HepG2 (cell line): ENCODE measurements at regions not wholly inside any gene's neighbourhood (a gene's known extent, or its start where the extent isn't known, plus 50 kb on each side); places are given as distances from the start of the nearest gene placed in this dataset.
A peak's percentile ranks its signal among the peaks of the same experiment; 100 is the strongest.

Source experiments
- ATAC-seq: fragments of 200-7000 bp; cut with Tn5 transposase; 3 replicates; pipeline ENCODE4 v1.9.1; 2020; ENCODE audit warnings: mild to moderate bottlenecking, moderate library complexity
- BruUV-seq: library from RNA; stranded (reverse); fragments of 400-500 nt; replicated peaks from 2 replicates; lab custom pipeline; 2021; lab: Mats Ljungman, UMichigan
- CTCF ChIA-PET: fragments of 300-600 bp; formaldehyde crosslinking; extraction: SDS; loops from one replicate; lab custom pipeline; 2021; ENCODE audit warnings: low total read pairs, inconsistent platforms, low intra/inter-chr PET ratio; lab: Yijun Ruan, JAX
- POLR2A ChIA-PET: fragments of 350-600 bp; sonication (Branson Sonifier 250); formaldehyde crosslinking; loops from one replicate; lab custom pipeline; 2020; ENCODE audit warnings: antibody characterized with exemption, inconsistent platforms; lab: Yijun Ruan, JAX
- DNase-seq: peaks from one replicate; pipeline ENCODE4 v3.0.0-alpha.2; 2015; ENCODE audit warnings: low spot score
- FAIRE-seq: peaks from 3 replicates; lab custom pipeline; 2011; peaks lifted over from hg19 to GRCh38; lab: Jason Lieb, UNC
- H2AFZ ChIP-seq: one replicate; pipeline ENCODE4 v1.6.1; 2011; ENCODE audit warnings: low read length, inconsistent platforms
- H3K27ac ChIP-seq: fragments of 300-600 bp; 3 replicates; pipeline ENCODE4 v1.8.0; 2011; ENCODE audit warnings: mixed run types, mild to moderate bottlenecking, mixed read lengths, low read length, inconsistent platforms; ENCODE audit not compliant: insufficient read depth; ENCODE audit errors: extremely low read length
- H3K27me3 ChIP-seq, 2 experiments: fragments of 200-600 bp in 1 of 2; 2 replicates in 1 of 2; 3 replicates in 1 of 2; pipeline versions ENCODE4 v1.6.0 to v1.8.0; 2011; ENCODE audit warnings: low read length in 2 of 2, mild to moderate bottlenecking in 2 of 2, moderate library complexity in 2 of 2, inconsistent platforms in 1 of 2; ENCODE audit not compliant: insufficient read depth in 2 of 2, control insufficient read depth in 1 of 2
- H3K36me3 ChIP-seq, 2 experiments: fragments of 200-600 bp in 1 of 2; replicated peaks in 1 of 2; 2 replicates in 1 of 2; 3 replicates in 1 of 2; pipeline versions ENCODE4 v1.5.1 to v1.8.0; 2011; ENCODE audit warnings: low read length in 2 of 2, inconsistent platforms in 1 of 2; ENCODE audit not compliant: insufficient read depth in 2 of 2, control insufficient read depth in 1 of 2
- H3K4me1 ChIP-seq: 2 replicates; pipeline ENCODE4 v1.5.1; 2012; ENCODE audit warnings: low read length, inconsistent platforms; ENCODE audit not compliant: insufficient read depth
- H3K4me2 ChIP-seq: 2 replicates; pipeline ENCODE4 v1.6.0; 2011; ENCODE audit warnings: low read depth, low read length, inconsistent platforms
- H3K4me3 ChIP-seq, 3 experiments: fragments of 200-600 bp in 1 of 3; sonication (generic), shearing (Covaris generic) in 1 of 3; replicated peaks in 1 of 3; 2 replicates each; pipeline ENCODE4 v1.5.1; 2011 to 2016; ENCODE audit warnings: low read length in 3 of 3, inconsistent platforms in 2 of 3, low read depth in 2 of 3, mild to moderate bottlenecking in 2 of 3, control low read depth in 1 of 3, mixed read lengths in 1 of 3; ENCODE audit not compliant: insufficient read depth in 1 of 3
- H3K79me2 ChIP-seq: one replicate; pipeline ENCODE4 v1.6.1; 2011; ENCODE audit warnings: low read length, inconsistent platforms; ENCODE audit not compliant: insufficient read depth
- H3K9ac ChIP-seq: 2 replicates; pipeline ENCODE4 v1.6.0; 2011; ENCODE audit warnings: mild to moderate bottlenecking, low read depth, low read length, inconsistent platforms; ENCODE audit not compliant: insufficient read depth
- H3K9me3 ChIP-seq: 2 replicates; pipeline ENCODE4 v1.5.1; 2012; ENCODE audit warnings: mild to moderate bottlenecking, low read length
- H4K20me1 ChIP-seq: 2 replicates; pipeline ENCODE4 v1.6.0; 2011; ENCODE audit warnings: inconsistent platforms, mild to moderate bottlenecking, low read length, moderate library complexity; ENCODE audit not compliant: insufficient read depth
- ARID3A ChIP-seq: IDR thresholded peaks from 2 replicates; pipeline ENCODE4 v1.6.1; 2012; ENCODE audit warnings: low read depth, low read length, improper control_type of control experiment
- ARID5B ChIP-seq: IDR thresholded peaks from 2 replicates; pipeline ENCODE4 v1.4.0; 2020; ENCODE audit warnings: mild to moderate bottlenecking, missing genetic modification reagents
- CREM ChIP-seq, 2 experiments: sonication (generic) in 1 of 2; formaldehyde crosslinking in 1 of 2; IDR thresholded peaks; 2 replicates each; pipeline versions ENCODE4 v1.4.0 to v1.6.1; 2016 to 2020; ENCODE audit warnings: antibody characterized with exemption in 1 of 2, mild to moderate bottlenecking in 1 of 2, missing genetic modification reagents in 1 of 2
- FOXA3 ChIP-seq: IDR thresholded peaks from 2 replicates; pipeline ENCODE4 v1.6.1; 2016; ENCODE audit warnings: missing genetic modification reagents, missing compliant biosample characterization
- KDM5B ChIP-seq: sonication (generic); formaldehyde crosslinking; IDR thresholded peaks from 2 replicates; pipeline ENCODE4 v1.4.0; 2020; ENCODE audit warnings: missing genetic modification reagents, mild to moderate bottlenecking, borderline replicate concordance
- MTA1 ChIP-seq: sonication (generic); formaldehyde crosslinking; IDR thresholded peaks from 2 replicates; pipeline ENCODE4 v1.4.0; 2020; ENCODE audit warnings: missing genetic modification reagents, mild to moderate bottlenecking, borderline replicate concordance
- NR2F1 ChIP-seq, 2 experiments: fragments of 450-650 bp in 1 of 2; formaldehyde crosslinking in 1 of 2; IDR thresholded peaks; 2 replicates each; pipeline versions ENCODE4 v1.5.0 to v1.6.1; 2016 to 2020; ENCODE audit warnings: mild to moderate bottlenecking in 1 of 2, missing compliant biosample characterization in 1 of 2, missing genetic modification reagents in 1 of 2, moderate library complexity in 1 of 2
- PLSCR1 ChIP-seq: sonication (generic); formaldehyde crosslinking; IDR thresholded peaks from 2 replicates; pipeline ENCODE4 v1.5.0; 2020; ENCODE audit warnings: missing genetic modification reagents, mild to moderate bottlenecking, borderline replicate concordance
- ZBTB38 ChIP-seq: sonication (generic); formaldehyde crosslinking; IDR thresholded peaks from 2 replicates; pipeline ENCODE4 v1.5.1; 2020; ENCODE audit warnings: mild to moderate bottlenecking, missing genetic modification reagents
- ZNF44 ChIP-seq: sonication (generic); formaldehyde crosslinking; IDR thresholded peaks from 2 replicates; pipeline ENCODE4 v1.5.1; 2020; ENCODE audit warnings: mild to moderate bottlenecking, missing genetic modification reagents
- ZNF503 ChIP-seq: sonication (generic); formaldehyde crosslinking; IDR thresholded peaks from 2 replicates; pipeline ENCODE4 v1.4.0; 2020; ENCODE audit warnings: missing genetic modification reagents
- WGBS: methylation state at CpG from one replicate; pipeline ENCODE4 v1.1.6; 2017; ENCODE audit warnings: low lambda C conversion rate; 5-methylcytosine and 5-hydroxymethylcytosine counted together
- in situ Hi-C: cut with HindIII; loops from 2 replicates; pipeline ENCODE4 v1.10.0; 2017; ENCODE audit warnings: low pct_unique_long_range_greater_than_20kb; ENCODE audit not compliant: extremely low pct_ligation_motif_present
- intact Hi-C: fragments of 100-400 bp; cut with micrococcal nuclease; formaldehyde crosslinking; loops from one replicate; pipeline ENCODE4 v1.10.0; 2022; ENCODE audit not compliant: unreplicated experiment

- in situ Hi-C loops (loop anchor here (10.0 kb wide), 1 partner anchor 220 kb away; no protein-coding TSS in a partner anchor), intact Hi-C loops (loop anchor here (1.0 kb wide), 2 partner anchors 217 to 248 kb away; no protein-coding TSS in a partner anchor)
- FAIRE-seq: peak; percentile 21
- Histone ChIP-seq H3K9me3 (peaks cover 9% of the 10 kb centered on the region; the same call in 1 of the 2 replicates), H3K27ac (no peak overlapping the region), H2AFZ (no peak overlapping the region), H3K9ac (no peak overlapping the region), H3K4me2 (peak overlapping the region; percentile 96), H4K20me1 (no peaks in the 10 kb centered on the region), H3K36me3 (no peaks in the 10 kb centered on the region), H3K27me3 (no peaks in the 10 kb centered on the region; a peak in 1 of 5 replicates), H3K4me1 (peaks cover 34% of the 10 kb centered on the region), H3K79me2 (no peaks in the 10 kb centered on the region), H3K4me3 (peak overlapping the region in 2 of 3 experiments; percentile 35 to 66; a peak in 1 of 6 replicates)
- ATAC-seq: peak; percentile 84
- peak; percentile 68 for DNase-seq
- ChIA-PET CTCF (interaction anchor here (1.3 to 1.9 kb wide), 2 partner anchors 217 to 248 kb away, joined by 6 to 13 read pairs; no protein-coding TSS in a partner anchor), POLR2A (no interaction called here)
- BruUV-seq: no TSS peak
- 0% methylated on average over 8 of the region's 8 CpGs for WGBS
- TF ChIP-seq NR2F1 (CRISPR knock-in tag; IDR thresholded peaks at IDR 0.05) (peak; percentile 48 to 93; a peak in 3 of 4 replicates), PLSCR1 (CRISPR knock-in tag) (no peak), FOXA3 (CRISPR knock-in tag) (peak; percentile 57; the same call in 1 of the 2 replicates), ZNF44 (CRISPR knock-in tag) (no peak), KDM5B (no peak), ARID3A (peak; percentile 74), CREM (IDR thresholded peaks at IDR 0.05) (0 out of 2 replicates have a peak, but pooled peaks have one; percentile 13), CREM (CRISPR knock-in tag; IDR thresholded peaks at IDR 0.05) (no peak), ZNF503 (CRISPR knock-in tag) (0 out of 2 replicates have a peak, but pooled peaks have one; percentile 21), MTA1 (CRISPR knock-in tag) (no peak), ZBTB38 (CRISPR knock-in tag) (no peak), ARID5B (peak; percentile 50)
Measured at GRCh38 chr3:150184426-150185071, 213.9 kb upstream of the PFN2 start.
